ENCODE measurements at regions not wholly inside any gene's neighbourhood (a gene's known extent, or its start where the extent isn't known, plus 50 kb on each side); places are given as distances from the start of the nearest gene placed in this dataset.

GRCh38 chr14:53719536-53719935, 237.1 kb downstream of the BMP4 start:
- TF ChIP-seq CTCF (IDR thresholded peaks at IDR 0.05; ENCODE audit: low read length) = no peak
- no peak for TF ChIP-seq EZH2 (IDR thresholded peaks at IDR 0.05; ENCODE audit: borderline replicate concordance, low read length)
